Keratinocyte (primary cell): ENCODE measurements at regions not wholly inside any gene's neighbourhood (a gene's known extent, or its start where the extent isn't known, plus 50 kb on each side); places are given as distances from the start of the nearest gene placed in this dataset.

Experiments
- DNase-seq: peaks from one replicate; pipeline ENCODE4 v3.0.0-alpha.2; 2011; ENCODE audit warnings: low read depth, missing footprints, low spot score
- FAIRE-seq: peaks from 2 replicates; lab custom pipeline; 2011; peaks lifted over from hg19 to GRCh38; lab: Jason Lieb, UNC
- H2AFZ ChIP-seq: 2 replicates; pipeline ENCODE4 v1.6.0; 2012; ENCODE audit warnings: low read length, control low read depth, inconsistent platforms; ENCODE audit not compliant: control insufficient read depth
- H3K27ac ChIP-seq: 2 replicates; pipeline ENCODE4 v1.5.1; 2011; ENCODE audit warnings: low read length; ENCODE audit not compliant: control insufficient read depth, insufficient read depth
- H3K27me3 ChIP-seq: 3 replicates; pipeline ENCODE4 v1.6.0; 2011; ENCODE audit warnings: low read length; ENCODE audit not compliant: control insufficient read depth, insufficient read depth; ENCODE audit errors: extremely low read depth
- H3K36me3 ChIP-seq, 2 experiments: 2 replicates in 1 of 2; 3 replicates in 1 of 2; pipeline ENCODE4 v1.5.1; 2011; ENCODE audit warnings: low read length in 2 of 2, mild to moderate bottlenecking in 1 of 2; ENCODE audit not compliant: control insufficient read depth in 2 of 2, insufficient read depth in 2 of 2; ENCODE audit errors: extremely low read depth in 1 of 2
- H3K4me1 ChIP-seq: 3 replicates; pipeline ENCODE4 v1.5.1; 2011; ENCODE audit warnings: low read length; ENCODE audit not compliant: control insufficient read depth, insufficient read depth; ENCODE audit errors: extremely low read depth
- H3K4me2 ChIP-seq: 3 replicates; pipeline ENCODE4 v1.6.0; 2011; ENCODE audit warnings: low read depth, low read length; ENCODE audit not compliant: control insufficient read depth, insufficient read depth; ENCODE audit errors: extremely low read depth
- H3K4me3 ChIP-seq, 3 experiments: fragments of 200-600 bp in 1 of 3; sonication (generic) in 1 of 3; 2 replicates in 2 of 3; 3 replicates in 1 of 3; pipeline ENCODE4 v1.5.1; 2011 to 2016; ENCODE audit warnings: low read length in 3 of 3, mild to moderate bottlenecking in 3 of 3, control low read depth in 2 of 3, inconsistent platforms in 1 of 3, low read depth in 1 of 3, mixed read lengths in 1 of 3, mixed run types in 1 of 3, moderate library complexity in 1 of 3; ENCODE audit not compliant: control insufficient read depth in 2 of 3, insufficient read depth in 2 of 3; ENCODE audit errors: extremely low read depth in 1 of 3
- H3K79me2 ChIP-seq: 2 replicates; pipeline ENCODE4 v1.6.0; 2012; ENCODE audit warnings: low read length; ENCODE audit not compliant: control insufficient read depth, insufficient read depth
- H3K9ac ChIP-seq: 3 replicates; pipeline ENCODE4 v1.6.0; 2011; ENCODE audit warnings: low read length; ENCODE audit not compliant: control insufficient read depth, insufficient read depth; ENCODE audit errors: extremely low read depth
- H3K9me1 ChIP-seq: 3 replicates; pipeline ENCODE4 v1.6.0; 2011; ENCODE audit warnings: low read length; ENCODE audit not compliant: control insufficient read depth, insufficient read depth; ENCODE audit errors: extremely low read depth
- H3K9me3 ChIP-seq: 2 replicates; pipeline ENCODE4 v1.5.1; 2012; ENCODE audit warnings: low read depth, low read length; ENCODE audit not compliant: control insufficient read depth
- H4K20me1 ChIP-seq: 3 replicates; pipeline ENCODE4 v1.6.0; 2011; ENCODE audit warnings: low read length; ENCODE audit not compliant: control insufficient read depth, insufficient read depth; ENCODE audit errors: extremely low read depth
- EZH2 ChIP-seq: IDR thresholded peaks from one replicate; pipeline ENCODE4 v1.6.1; 2012; ENCODE audit warnings: inconsistent platforms, mild to moderate bottlenecking, low read length, moderate library complexity
- dilution Hi-C: fragments of 300-500 bp; cut with MboI; formaldehyde crosslinking; loops from one replicate; pipeline ENCODE4 v1.7.0; 2020; ENCODE audit warnings: low sequenced_read_pairs; ENCODE audit not compliant: extremely low pct_ligation_motif_present
- TF ChIP-seq, protein P1 (sequence below), 3 experiments: IDR thresholded peaks in 1 of 3; conservative IDR thresholded peaks in 1 of 3; optimal IDR thresholded peaks in 1 of 3; 2 replicates in 2 of 3; 3 replicates in 1 of 3; pipeline versions ENCODE3 to v1.5.1; 2011; ENCODE audit warnings: low read length in 3 of 3, mild to moderate bottlenecking in 3 of 3, moderate library complexity in 2 of 3, control low read depth in 1 of 3, inconsistent platforms in 1 of 3; ENCODE audit not compliant: insufficient read depth in 2 of 3; ENCODE audit errors: extremely low read depth in 1 of 3

DNA sequence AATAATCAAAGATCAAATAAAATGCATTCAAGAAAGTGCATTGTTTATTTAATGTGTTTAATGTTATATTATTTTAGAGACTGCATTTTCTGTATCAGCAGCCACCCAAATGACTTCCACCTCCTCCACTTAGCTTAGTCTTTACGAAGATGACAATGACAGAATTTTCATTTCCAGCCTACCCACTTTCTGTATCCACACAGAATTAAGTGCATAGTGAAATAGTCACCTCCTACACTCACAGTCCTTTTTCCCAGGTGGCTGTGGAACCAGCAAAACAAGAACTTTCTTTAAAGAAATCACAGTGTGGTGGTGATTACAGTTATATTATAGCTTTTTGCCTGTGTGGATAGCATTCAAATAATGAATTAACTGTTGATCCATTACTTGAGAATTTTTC lies 66.2 kb upstream of the KCNK1 start:
- no peaks in the 10 kb centered on the region for H3K79me2 ChIP-seq
- no peak for FAIRE-seq
- H3K9ac ChIP-seq, result no peak overlapping the region
- no peaks in the 10 kb centered on the region for H4K20me1 ChIP-seq
- no peaks in the 10 kb centered on the region for H3K36me3 ChIP-seq
- no peaks in the 10 kb centered on the region for H3K9me1 ChIP-seq
- peaks cover 2% of the 10 kb centered on the region for H3K27me3 ChIP-seq
- no peak overlapping the region for H3K4me3 ChIP-seq
- TF ChIP-seq EZH2, result no peak
- TF ChIP-seq, protein P1, sequence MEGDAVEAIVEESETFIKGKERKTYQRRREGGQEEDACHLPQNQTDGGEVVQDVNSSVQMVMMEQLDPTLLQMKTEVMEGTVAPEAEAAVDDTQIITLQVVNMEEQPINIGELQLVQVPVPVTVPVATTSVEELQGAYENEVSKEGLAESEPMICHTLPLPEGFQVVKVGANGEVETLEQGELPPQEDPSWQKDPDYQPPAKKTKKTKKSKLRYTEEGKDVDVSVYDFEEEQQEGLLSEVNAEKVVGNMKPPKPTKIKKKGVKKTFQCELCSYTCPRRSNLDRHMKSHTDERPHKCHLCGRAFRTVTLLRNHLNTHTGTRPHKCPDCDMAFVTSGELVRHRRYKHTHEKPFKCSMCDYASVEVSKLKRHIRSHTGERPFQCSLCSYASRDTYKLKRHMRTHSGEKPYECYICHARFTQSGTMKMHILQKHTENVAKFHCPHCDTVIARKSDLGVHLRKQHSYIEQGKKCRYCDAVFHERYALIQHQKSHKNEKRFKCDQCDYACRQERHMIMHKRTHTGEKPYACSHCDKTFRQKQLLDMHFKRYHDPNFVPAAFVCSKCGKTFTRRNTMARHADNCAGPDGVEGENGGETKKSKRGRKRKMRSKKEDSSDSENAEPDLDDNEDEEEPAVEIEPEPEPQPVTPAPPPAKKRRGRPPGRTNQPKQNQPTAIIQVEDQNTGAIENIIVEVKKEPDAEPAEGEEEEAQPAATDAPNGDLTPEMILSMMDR (optimal IDR thresholded peaks at IDR 0.05 in 1 of 3, IDR thresholded peaks at IDR 0.05 in 1 of 3, conservative IDR thresholded peaks at IDR 0.05 in 1 of 3; ENCODE audit: extremely low read depth in 1 of 3, insufficient read depth in 2 of 3, low read length in 3 of 3), result no peak
- peaks cover 14% of the 10 kb centered on the region for H3K4me1 ChIP-seq
- H3K9me3 ChIP-seq, result no peaks in the 10 kb centered on the region
- H3K27ac ChIP-seq, result no peak overlapping the region
- no peak overlapping the region for H2AFZ ChIP-seq
- dilution Hi-C loops, result no loop called here
- DNase-seq, result no peak
- no peak overlapping the region for H3K4me2 ChIP-seq

DNA sequence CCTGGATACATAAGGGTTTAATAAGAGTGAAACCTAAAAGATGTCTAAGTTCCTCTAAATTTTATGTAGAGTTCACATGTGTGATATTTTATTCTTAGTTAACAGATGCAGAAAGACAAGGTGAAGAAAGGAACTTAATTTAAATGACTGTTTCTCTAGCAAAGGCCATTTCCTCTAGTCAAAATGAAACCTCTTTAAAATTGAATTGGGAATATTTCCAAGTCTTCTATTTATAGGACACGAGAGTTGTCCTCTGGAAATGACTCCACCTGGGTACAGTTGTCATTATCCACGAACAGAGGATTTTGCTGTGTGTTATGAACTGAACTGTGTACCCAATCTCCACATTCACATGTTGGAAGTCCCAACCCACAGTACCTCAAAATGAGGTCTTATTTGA lies 64.5 kb upstream of the KCNK1 start:
- H3K4me1 ChIP-seq, result peaks cover 4% of the 10 kb centered on the region
- H3K36me3 ChIP-seq, result no peaks in the 10 kb centered on the region
- DNase-seq (no peak), FAIRE-seq (no peak)
- peaks cover 2% of the 10 kb centered on the region for H3K27me3 ChIP-seq
- H3K9ac ChIP-seq, result no peak overlapping the region
- H3K4me3 ChIP-seq, result no peak overlapping the region
- no peaks in the 10 kb centered on the region for H3K79me2 ChIP-seq
- no peaks in the 10 kb centered on the region for H4K20me1 ChIP-seq
- H3K4me2 ChIP-seq, result no peak overlapping the region
- no peaks in the 10 kb centered on the region for H3K9me1 ChIP-seq
- no peak overlapping the region for H3K27ac ChIP-seq
- no peak overlapping the region for H2AFZ ChIP-seq
- no peaks in the 10 kb centered on the region for H3K9me3 ChIP-seq
- no peak for TF ChIP-seq EZH2
- TF ChIP-seq, protein P1 (optimal IDR thresholded peaks at IDR 0.05 in 1 of 3, IDR thresholded peaks at IDR 0.05 in 1 of 3, conservative IDR thresholded peaks at IDR 0.05 in 1 of 3; ENCODE audit: extremely low read depth in 1 of 3, insufficient read depth in 2 of 3, low read length in 3 of 3), result no peak
- dilution Hi-C loops, result no loop called here
